Cardiac muscle cell (in vitro differentiated cells and primary cell): ENCODE measurements at regions not wholly inside any gene's neighbourhood (a gene's known extent, or its start where the extent isn't known, plus 50 kb on each side); places are given as distances from the start of the nearest gene placed in this dataset.
A peak's percentile ranks its signal among the peaks of the same experiment; 100 is the strongest.

ENCODE experiments used
- DNase-seq, 2 donors: peaks; one replicate each; pipeline versions ENCODE4 v3.0.0 to v3.0.0-alpha.2; 2010 to 2017; ENCODE audit warnings: low read depth in 1 of 2, low spot score in 1 of 2
- H3K27ac ChIP-seq: fragments of 200-600 bp; sonication (generic); 2 replicates; pipeline ENCODE4 v1.5.1; 2016
- H3K27me3 ChIP-seq: fragments of 200-600 bp; sonication (generic); 2 replicates; pipeline ENCODE4 v1.6.0; 2016; ENCODE audit warnings: control low read depth
- H3K36me3 ChIP-seq: fragments of 200-600 bp; sonication (generic); 2 replicates; pipeline ENCODE4 v1.5.1; 2016; ENCODE audit warnings: control low read depth
- H3K4me1 ChIP-seq: fragments of 200-600 bp; sonication (generic); 2 replicates; pipeline ENCODE4 v1.8.1; 2017; ENCODE audit warnings: low read depth, mild to moderate bottlenecking, mixed run types
- H3K4me3 ChIP-seq: fragments of 200-600 bp; sonication (generic); 2 replicates; pipeline ENCODE4 v1.5.1; 2016; ENCODE audit warnings: mild to moderate bottlenecking
- H3K9me3 ChIP-seq: fragments of 200-600 bp; sonication (generic); 2 replicates; pipeline ENCODE4 v1.5.1; 2017; ENCODE audit warnings: low read depth, mild to moderate bottlenecking, control low read depth
- CTCF ChIP-seq: IDR thresholded peaks from 2 replicates; pipeline ENCODE4 v1.5.1; 2012; ENCODE audit warnings: low read depth, mild to moderate bottlenecking, low read length

DNA sequence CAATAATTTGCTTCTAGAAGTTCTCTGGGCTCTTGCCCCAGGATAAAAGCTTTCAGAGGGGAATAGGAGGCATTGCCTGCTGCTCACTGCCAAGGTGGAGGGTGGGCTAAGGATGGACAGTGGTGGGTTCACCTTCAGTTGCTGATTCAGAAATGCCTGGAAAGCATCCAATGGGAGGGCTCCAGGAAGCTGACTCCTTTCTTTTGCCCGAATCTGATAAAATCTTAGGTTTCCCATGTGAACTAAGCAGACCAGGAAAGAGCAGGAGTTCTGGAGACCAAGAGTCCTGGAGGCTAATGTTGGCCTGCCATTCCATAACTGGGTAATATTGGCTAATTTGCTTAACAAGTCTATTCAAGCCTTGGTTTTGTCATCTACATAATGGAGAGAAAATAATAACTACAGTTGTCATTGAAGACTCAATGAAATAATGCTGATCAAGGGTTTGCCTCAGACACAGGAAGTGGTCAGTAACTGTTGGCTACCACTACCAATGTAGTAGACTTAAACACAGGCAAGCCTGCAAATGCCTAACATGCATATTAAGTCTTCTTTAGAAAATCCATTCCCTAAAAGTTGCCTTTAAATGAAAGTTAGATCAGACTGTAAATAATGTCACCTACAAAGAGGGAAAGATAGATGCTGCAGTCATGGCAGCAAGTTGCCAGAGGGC is 528.4 kb upstream of the NBEA start:
- H3K4me1 ChIP-seq, result no peaks in the 10 kb centered on the region
- DNase-seq, result no peak
- H3K27me3 ChIP-seq, result no peaks in the 10 kb centered on the region
- H3K4me3 ChIP-seq, result no peak overlapping the region
- no peak for TF ChIP-seq CTCF
- H3K9me3 ChIP-seq, result no peaks in the 10 kb centered on the region
- no peaks in the 10 kb centered on the region for H3K36me3 ChIP-seq
- no peak overlapping the region for H3K27ac ChIP-seq

DNA sequence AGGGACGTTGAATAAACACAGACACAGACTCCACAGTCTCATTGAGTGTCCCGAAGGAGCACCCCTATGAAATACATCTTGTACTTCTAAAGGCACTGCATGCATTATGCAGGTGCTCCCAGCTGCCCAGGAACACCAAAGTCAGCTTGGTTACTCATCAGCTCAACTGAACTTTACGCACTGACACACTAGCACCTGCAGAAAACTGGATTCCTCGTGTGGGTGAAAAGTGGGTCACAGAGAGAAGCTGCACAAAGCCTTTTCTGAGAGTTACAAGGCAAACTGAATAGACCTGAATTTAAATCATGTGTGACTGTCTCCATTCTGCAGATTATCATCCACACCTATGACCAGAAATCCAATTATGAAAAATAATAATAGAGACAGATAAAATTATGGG is 527.5 kb upstream of the NBEA start:
- Histone ChIP-seq H3K27me3 (no peaks in the 10 kb centered on the region), H3K36me3 (no peaks in the 10 kb centered on the region), H3K4me1 (no peaks in the 10 kb centered on the region), H3K27ac (no peak overlapping the region), H3K4me3 (no peak overlapping the region), H3K9me3 (no peaks in the 10 kb centered on the region)
- TF ChIP-seq CTCF, result no peak
- DNase-seq, result no peak

DNA sequence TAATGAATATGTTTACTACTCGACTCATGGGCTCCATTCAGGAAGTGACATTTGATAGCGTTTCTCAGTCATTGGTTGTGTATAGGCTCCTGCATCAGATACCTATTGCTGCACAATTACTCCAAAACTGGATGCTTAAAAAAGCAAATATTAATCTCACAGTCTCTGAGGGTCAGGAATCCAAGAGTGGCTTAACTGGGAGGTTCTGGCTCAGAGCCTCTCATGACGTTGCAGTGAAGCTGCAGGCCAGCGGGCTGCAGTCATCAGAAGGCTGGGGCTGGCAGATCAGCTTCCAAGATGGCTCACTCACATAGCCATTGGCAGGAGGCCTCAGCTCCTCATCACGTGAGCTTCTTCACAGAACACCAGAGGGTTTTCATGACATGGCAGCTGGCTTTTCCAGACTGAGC is 525.1 kb upstream of the NBEA start:
- no peak for TF ChIP-seq CTCF
- Histone ChIP-seq H3K9me3 (no peaks in the 10 kb centered on the region), H3K4me3 (no peak overlapping the region), H3K4me1 (no peaks in the 10 kb centered on the region), H3K27ac (no peak overlapping the region), H3K27me3 (no peaks in the 10 kb centered on the region), H3K36me3 (no peaks in the 10 kb centered on the region)
- peak in 1 of 2 donors; percentile 88 for DNase-seq

DNA sequence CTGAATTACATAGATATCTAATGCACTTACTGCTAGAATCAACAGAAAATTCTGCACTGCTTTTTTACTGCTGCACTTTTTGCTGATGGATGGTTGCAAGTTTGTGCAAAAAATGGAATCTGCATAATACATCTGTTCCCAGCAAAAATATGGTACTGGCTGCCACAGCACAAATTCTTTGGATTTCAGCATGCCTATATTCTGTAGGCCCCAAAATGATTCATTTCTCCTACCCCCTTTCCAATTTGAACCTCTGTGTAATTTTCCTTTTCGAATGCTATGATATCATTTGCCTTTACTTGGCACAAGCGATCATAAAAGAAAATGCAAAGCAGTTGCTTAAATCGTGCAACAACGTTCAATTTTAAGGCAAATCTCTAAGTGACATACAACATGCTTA is 524.2 kb upstream of the NBEA start:
- H3K4me1 ChIP-seq, result no peaks in the 10 kb centered on the region
- H3K9me3 ChIP-seq, result no peaks in the 10 kb centered on the region
- H3K36me3 ChIP-seq, result no peaks in the 10 kb centered on the region
- DNase-seq, result no peak
- no peak overlapping the region for H3K27ac ChIP-seq
- no peak overlapping the region for H3K4me3 ChIP-seq
- no peak for TF ChIP-seq CTCF
- H3K27me3 ChIP-seq, result no peaks in the 10 kb centered on the region

DNA sequence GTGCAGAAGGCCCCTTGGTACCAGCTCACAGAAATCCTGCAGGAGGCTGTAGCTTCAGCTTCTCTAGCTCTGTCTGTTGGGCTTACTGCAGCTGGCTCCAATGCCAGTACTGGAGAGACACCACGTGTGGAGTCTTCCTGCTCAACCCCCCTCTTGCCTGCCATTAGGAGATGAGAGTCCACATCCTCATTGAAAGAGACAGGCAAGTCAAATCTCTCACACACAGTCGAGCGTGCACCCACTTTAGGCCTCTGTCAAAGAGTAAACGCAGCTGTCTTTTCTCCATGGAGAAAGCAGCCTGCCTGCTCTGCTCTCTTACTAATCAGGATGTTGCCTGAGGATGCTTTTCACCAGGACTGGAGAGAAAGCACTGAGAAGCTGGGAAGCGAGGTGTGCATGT is 523.0 kb upstream of the NBEA start:
- H3K4me1 ChIP-seq, result no peaks in the 10 kb centered on the region
- TF ChIP-seq CTCF, result no peak
- no peak for DNase-seq
- H3K27ac ChIP-seq, result no peak overlapping the region
- H3K4me3 ChIP-seq, result no peak overlapping the region
- H3K9me3 ChIP-seq, result no peaks in the 10 kb centered on the region
- H3K27me3 ChIP-seq, result no peaks in the 10 kb centered on the region
- no peaks in the 10 kb centered on the region for H3K36me3 ChIP-seq
